ENCODE measurements at regions not wholly inside any gene's neighbourhood (a gene's known extent, or its start where the extent isn't known, plus 50 kb on each side); places are given as distances from the start of the nearest gene placed in this dataset.

GRCh38 chr3:64380546-64380945, 155.3 kb upstream of the PRICKLE2 start:
- ChIA-PET CTCF (no interaction called here), POLR2A (no interaction called here)
- Mint-ChIP-seq H3K36me3 (ENCODE audit: insufficient read depth, unreplicated experiment) (no peaks in the 10 kb centered on the region), H3K4me3 (ENCODE audit: unreplicated experiment) (no peak overlapping the region), H3K27me3 (ENCODE audit: insufficient read depth, unreplicated experiment) (no peaks in the 10 kb centered on the region), H3K27ac (ENCODE audit: unreplicated experiment) (no peak overlapping the region), H3K9me3 (ENCODE audit: unreplicated experiment) (peaks cover 10% of the 10 kb centered on the region), H3K4me1 (ENCODE audit: low read depth, unreplicated experiment) (peaks cover 7% of the 10 kb centered on the region)
- no TSS peak for BruUV-seq (replicated peaks)
- H3K9me3 ChIP-seq = peaks cover 8% of the 10 kb centered on the region; the same call in 1 of the 2 replicates
- no peaks in the 10 kb centered on the region for H3K27me3 ChIP-seq (replicated peaks; ENCODE audit: control insufficient read depth, insufficient read depth, low read length)
- H3K4me1 ChIP-seq = peaks cover 5% of the 10 kb centered on the region; the same call in 1 of the 2 replicates
- no peaks in the 10 kb centered on the region for H3K36me3 ChIP-seq (ENCODE audit: control insufficient read depth, insufficient read depth, low read length)
- TF ChIP-seq CTCF (IDR thresholded peaks at IDR 0.05; ENCODE audit: insufficient read depth in 1 of 2, low read depth in 1 of 2, low read length in 1 of 2, severe bottlenecking in 1 of 2, unreplicated experiment in 1 of 2) = no peak
- no peak for DNase-seq
- no peak overlapping the region for H3K4me3 ChIP-seq (ENCODE audit: low read depth, low read length)
- intact Hi-C loops (cut with micrococcal nuclease; ENCODE audit: unreplicated experiment) = no loop called here

- no TSS peak for BruUV-seq (replicated peaks)
Observed at GRCh38 chr3:64379221-64379620, 154.0 kb upstream of the PRICKLE2 start.

GRCh38 chr3:64377942-64378341, 152.7 kb upstream of the PRICKLE2 start:
- Mint-ChIP-seq H3K27me3 (ENCODE audit: insufficient read depth, unreplicated experiment) (no peaks in the 10 kb centered on the region), H3K9me3 (ENCODE audit: unreplicated experiment) (peaks cover 10% of the 10 kb centered on the region), H3K27ac (ENCODE audit: unreplicated experiment) (no peak overlapping the region), H3K36me3 (ENCODE audit: insufficient read depth, unreplicated experiment) (no peaks in the 10 kb centered on the region), H3K4me1 (ENCODE audit: low read depth, unreplicated experiment) (peaks cover 7% of the 10 kb centered on the region), H3K4me3 (ENCODE audit: unreplicated experiment) (no peak overlapping the region)
- Histone ChIP-seq H3K9me3 (peaks cover 8% of the 10 kb centered on the region; the same call in 1 of the 2 replicates), H3K4me3 (ENCODE audit: low read depth, low read length) (no peak overlapping the region), H3K27me3 (replicated peaks; ENCODE audit: control insufficient read depth, insufficient read depth, low read length) (no peaks in the 10 kb centered on the region), H3K4me1 (peaks cover 5% of the 10 kb centered on the region; the same call in 1 of the 2 replicates), H3K36me3 (ENCODE audit: control insufficient read depth, insufficient read depth, low read length) (no peaks in the 10 kb centered on the region)
- intact Hi-C loops (cut with micrococcal nuclease; ENCODE audit: unreplicated experiment) = no loop called here
- TF ChIP-seq CTCF (IDR thresholded peaks at IDR 0.05; ENCODE audit: insufficient read depth in 1 of 2, low read depth in 1 of 2, low read length in 1 of 2, severe bottlenecking in 1 of 2, unreplicated experiment in 1 of 2) = no peak
- ChIA-PET POLR2A (no interaction called here), CTCF (no interaction called here)
- no peak for DNase-seq
- BruUV-seq (replicated peaks) = no TSS peak

More at GRCh38 chr3:64379221-64379620, 154.0 kb upstream of the PRICKLE2 start:
- ChIA-PET CTCF (no interaction called here), POLR2A (no interaction called here)
- Histone ChIP-seq H3K27me3 (replicated peaks; ENCODE audit: control insufficient read depth, insufficient read depth, low read length) (no peaks in the 10 kb centered on the region), H3K4me1 (peaks cover 5% of the 10 kb centered on the region; the same call in 1 of the 2 replicates), H3K9me3 (peaks cover 8% of the 10 kb centered on the region; the same call in 1 of the 2 replicates), H3K4me3 (ENCODE audit: low read depth, low read length) (no peak overlapping the region), H3K36me3 (ENCODE audit: control insufficient read depth, insufficient read depth, low read length) (no peaks in the 10 kb centered on the region)
- Mint-ChIP-seq H3K36me3 (ENCODE audit: insufficient read depth, unreplicated experiment) (no peaks in the 10 kb centered on the region), H3K4me1 (ENCODE audit: low read depth, unreplicated experiment) (peaks cover 7% of the 10 kb centered on the region), H3K27ac (ENCODE audit: unreplicated experiment) (no peak overlapping the region), H3K4me3 (ENCODE audit: unreplicated experiment) (no peak overlapping the region), H3K9me3 (ENCODE audit: unreplicated experiment) (peaks cover 10% of the 10 kb centered on the region), H3K27me3 (ENCODE audit: insufficient read depth, unreplicated experiment) (no peaks in the 10 kb centered on the region)
- no peak for DNase-seq
- no peak for TF ChIP-seq CTCF (IDR thresholded peaks at IDR 0.05; ENCODE audit: insufficient read depth in 1 of 2, low read depth in 1 of 2, low read length in 1 of 2, severe bottlenecking in 1 of 2, unreplicated experiment in 1 of 2)
- intact Hi-C loops (cut with micrococcal nuclease; ENCODE audit: unreplicated experiment) = no loop called here
